ENCODE measurements at regions not wholly inside any gene's neighbourhood (a gene's known extent, or its start where the extent isn't known, plus 50 kb on each side); places are given as distances from the start of the nearest gene placed in this dataset.

GRCh38 chr3:124586126-124587052 lies 143.9 kb upstream of the UMPS start:
- DNase-seq, result no peak

DNA sequence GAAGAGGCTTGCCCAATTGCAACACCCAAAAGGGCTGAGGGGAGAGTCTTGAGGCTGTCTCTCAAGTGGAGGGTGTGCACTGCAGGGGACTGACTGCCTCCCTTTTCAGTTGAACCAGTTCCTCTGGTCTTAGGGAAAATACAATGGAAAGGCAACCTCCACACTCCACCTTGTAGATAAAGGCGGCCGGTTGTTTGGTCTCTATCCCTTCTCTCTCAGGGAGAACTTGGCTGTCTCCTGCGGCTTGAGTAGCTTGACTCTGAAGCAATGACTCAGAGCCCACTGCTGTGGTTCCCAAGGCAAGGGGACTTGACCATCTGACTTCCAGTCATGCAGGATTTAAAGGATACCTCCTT lies 143.2 kb upstream of the UMPS start:
- no peak for DNase-seq

- DNase-seq, result no peak
These were observed 142.2 kb upstream of the UMPS start for GRCh38 chr3:124588036-124588435.

- DNase-seq, result no peak
These were observed 141.5 kb upstream of the UMPS start for GRCh38 chr3:124588794-124589193.

GRCh38 chr3:124591699-124592098 lies 138.6 kb upstream of the UMPS start:
- DNase-seq, result no peak

DNA sequence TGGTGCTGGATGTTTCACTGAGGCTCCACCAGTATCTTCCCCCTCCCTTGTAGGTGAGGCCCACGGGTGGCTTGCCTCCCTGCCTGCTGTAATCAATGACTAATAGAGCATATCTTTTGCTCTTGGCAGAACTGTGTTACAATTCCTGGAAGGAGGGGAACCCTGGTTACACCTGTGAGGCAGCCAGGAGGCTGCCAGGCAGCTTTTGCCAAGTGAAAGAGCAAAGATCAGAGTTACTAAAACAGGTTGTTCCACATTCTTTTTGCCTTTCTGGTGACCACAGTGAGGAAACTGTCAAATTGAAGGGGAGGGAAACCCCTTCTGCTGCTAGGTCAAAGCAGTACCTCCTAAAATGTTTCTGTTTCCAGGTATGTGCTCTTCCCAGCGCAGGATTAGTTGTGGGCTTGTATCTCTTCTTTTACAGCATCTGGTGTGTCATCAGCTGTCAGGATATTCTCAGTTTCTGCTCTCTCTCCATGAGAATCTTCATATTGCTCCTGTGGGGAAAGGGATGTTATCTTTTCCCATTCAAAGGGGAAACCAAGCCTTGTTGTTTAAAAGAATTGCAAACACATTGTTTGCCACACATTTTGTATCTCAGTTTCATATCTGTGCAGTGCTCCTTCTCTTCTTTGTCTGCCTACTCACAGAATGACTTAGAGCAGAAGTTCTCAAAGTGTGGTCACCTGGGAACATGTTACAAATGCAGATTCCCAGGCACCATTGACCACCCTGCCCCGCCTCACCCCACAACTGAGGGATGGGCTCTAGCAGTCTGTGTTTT lies 137.4 kb upstream of the UMPS start:
- no peak for DNase-seq

DNA sequence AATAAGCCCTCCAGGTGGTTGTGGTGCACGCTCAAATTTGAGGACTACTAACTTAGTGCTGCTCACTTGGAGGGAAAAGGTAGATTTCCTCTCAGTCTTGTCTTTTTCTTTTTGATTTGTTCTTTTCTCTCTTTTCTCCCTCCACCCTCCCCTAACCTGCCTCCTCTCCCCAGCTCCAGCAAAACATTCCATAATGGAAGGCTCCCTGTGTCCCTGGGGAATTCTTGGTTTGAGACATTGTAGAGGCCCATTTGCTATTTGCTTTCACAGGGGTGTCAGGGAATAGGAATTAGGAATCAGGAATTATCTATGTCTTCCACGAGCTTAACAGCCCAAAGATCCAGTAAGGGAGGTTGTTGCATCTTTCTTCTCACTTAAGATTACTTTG lies 136.8 kb upstream of the UMPS start:
- no peak for DNase-seq

DNA sequence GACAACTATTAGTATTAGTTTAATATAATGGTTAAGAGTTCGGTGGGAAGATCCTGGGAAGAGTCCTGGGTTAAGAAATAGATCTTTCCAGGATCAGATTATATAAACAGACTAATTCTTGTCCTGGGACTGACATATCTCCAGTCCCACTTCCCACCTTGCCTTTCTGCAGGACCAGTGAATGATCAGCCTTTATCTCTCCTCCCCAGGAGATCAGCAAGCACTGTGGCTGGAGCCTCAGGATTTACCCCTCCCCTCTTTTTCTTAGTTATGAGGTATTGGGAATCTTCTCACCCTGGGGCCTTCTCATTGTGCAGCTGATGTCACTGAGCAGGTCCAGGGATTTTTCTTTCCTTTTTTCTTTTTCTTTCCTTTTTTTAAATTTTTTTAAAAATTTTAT lies 135.7 kb upstream of the UMPS start:
- DNase-seq, result no peak

DNA sequence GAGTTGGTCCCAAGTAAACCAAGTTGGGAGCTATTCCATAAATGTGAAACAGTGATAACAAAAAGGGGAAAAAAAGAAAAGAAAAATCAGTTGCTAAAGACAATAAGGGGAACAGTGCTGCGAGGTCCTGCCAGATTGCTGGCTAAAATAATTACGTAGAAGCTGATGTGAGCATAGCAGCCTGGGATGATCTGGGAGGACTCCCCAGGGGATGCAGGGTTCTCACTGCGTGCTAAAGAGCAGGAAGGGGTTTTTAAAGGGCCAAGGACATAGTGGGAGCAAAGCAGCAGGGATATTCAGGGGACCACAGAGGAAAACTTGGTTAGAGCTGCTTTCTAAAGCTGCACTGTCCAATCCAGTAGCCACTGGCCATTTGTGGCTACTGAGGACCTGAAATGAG lies 133.0 kb upstream of the UMPS start:
- no peak for DNase-seq

DNA sequence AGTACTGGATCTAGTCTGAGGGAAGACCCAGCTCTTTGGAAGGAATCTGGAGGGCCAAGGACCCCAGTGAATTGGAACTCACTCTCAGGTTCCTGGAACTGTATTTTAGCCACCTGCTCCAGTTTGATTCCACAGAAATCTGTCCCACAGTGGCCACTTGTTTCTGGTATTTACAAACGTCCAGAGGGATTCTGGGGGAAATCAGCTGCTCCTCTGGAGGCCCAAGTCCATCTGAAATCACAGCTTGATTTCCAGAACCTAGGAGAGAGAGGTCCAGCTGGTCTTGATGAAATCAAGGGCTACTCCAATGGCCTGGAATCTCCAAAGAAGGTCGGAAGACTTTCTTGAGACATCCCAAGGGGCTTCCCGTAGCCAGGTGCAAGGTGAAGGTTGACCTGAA lies 132.3 kb upstream of the UMPS start:
- no peak for DNase-seq

- DNase-seq, result no peak
These were observed 131.0 kb upstream of the UMPS start for GRCh38 chr3:124599147-124599765.

DNA sequence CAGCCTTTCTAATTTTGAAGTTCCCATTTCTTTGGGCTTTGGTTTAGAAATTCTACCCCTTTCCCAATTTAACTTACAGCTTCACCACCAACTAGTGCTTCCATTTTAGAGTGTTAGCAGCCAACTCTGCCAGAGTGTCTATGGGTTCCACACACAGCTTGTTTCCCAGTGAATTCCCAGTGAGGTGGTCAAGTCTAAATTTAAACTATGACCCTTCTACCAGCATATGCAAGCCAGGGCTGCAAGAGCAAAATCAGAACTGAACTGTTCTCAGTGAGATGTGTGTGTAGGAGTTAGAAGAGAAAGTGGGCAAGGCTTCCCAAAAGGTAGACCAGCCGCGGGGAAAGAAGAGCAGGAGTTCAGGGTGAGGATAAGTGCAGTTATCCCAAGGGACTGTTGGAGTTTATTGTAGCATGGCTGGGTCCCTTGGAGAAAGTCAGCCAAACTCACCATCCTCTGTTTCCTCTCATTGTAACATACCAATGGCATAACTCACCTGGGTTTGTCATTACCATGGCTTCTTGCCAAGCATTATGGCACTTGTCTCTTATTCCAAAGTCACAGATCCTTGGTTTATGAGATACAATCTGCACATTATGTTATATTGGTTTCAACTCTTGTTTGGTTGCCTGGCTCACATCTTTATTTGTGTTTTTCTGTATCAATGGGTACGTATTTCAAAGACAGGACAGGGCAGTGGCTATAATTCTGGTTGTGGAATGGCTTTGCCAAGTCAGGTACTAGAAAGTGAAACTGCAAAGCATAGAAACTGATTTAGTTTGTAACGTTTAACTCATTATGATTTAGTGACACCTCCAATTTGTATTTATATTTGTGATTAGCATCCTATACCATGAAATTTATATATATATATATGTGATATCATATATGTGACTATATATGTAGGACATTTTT lies 130.2 kb upstream of the UMPS start:
- no peak for DNase-seq

DNA sequence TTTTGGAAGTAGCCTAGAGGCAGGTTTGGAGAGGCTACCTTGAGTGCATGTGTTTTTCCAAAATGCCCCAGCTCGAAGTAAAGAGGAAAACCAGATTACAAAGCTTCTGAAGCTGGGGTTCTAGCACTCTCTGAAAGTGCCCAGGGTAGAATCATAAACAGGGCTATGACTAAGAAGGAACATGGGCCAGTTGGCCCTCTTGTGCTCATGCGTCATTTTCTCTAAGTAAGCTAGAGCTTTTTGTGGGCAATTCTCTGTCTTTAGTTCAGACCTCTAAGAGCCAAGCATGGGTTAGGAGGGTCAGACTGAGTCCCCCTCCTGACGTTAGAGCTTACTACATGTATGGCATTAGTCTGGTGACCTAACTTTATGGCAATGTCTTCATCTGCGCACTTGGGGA lies 129.5 kb upstream of the UMPS start:
- DNase-seq, result no peak

GRCh38 chr3:124601190-124601589 lies 129.1 kb upstream of the UMPS start:
- no peak for DNase-seq

- DNase-seq, result no peak
These were observed 127.1 kb upstream of the UMPS start for GRCh38 chr3:124602980-124603627.

DNA sequence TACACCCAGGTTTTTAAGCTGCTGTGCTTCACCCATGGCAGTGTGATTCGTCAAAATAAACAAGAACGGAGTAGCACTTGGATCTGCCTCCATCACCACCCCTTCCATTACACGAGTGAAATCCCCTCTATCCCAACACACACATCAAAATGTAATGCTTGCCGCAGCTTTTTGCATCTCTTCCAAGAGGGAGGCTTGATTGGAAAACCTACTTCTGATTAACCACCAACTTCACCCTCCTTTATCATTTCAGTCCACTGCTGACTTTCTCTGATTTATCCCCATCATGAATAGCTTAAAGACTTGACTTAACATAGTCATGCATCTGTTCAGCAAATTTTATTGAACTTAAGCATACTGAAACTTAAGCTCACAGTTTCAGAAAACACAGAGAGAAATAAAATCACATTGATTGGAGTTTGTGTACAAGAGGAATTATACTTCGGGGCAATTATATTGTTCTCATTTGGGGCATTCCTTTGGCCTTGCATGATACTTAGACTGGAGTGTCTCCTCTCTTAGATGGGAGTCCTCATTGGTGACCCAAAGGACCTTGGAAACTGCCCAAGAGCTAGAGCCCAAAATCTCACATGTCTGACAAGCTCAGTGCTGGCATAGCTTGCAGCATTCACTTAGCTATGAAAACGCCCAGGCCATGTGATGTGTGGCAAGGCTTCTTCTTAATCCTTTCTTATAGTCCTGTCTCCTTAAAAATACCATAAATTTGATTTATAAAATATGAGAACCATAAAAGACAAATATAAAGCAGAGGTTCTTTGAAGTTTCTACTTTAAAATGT lies 124.3 kb upstream of the UMPS start:
- no peak for DNase-seq

DNA sequence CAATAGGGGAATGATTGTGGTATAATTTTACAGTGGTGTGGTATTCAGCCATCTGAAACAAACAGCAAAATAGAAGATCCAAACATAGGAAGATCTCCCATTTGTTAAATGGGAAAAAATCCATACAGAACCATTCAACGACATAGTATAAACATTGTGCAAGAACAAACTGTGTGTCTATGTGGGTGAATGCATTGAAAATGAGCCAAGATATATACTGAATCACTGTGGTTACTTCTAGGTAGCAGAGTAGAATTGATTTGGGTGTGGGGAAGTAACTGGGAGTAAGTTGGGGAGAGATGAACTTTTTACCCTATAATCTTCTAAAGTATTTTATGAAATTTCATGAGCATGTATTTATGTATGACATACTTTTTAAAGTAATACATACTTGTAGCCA lies 123.1 kb upstream of the UMPS start:
- no peak for DNase-seq

DNA sequence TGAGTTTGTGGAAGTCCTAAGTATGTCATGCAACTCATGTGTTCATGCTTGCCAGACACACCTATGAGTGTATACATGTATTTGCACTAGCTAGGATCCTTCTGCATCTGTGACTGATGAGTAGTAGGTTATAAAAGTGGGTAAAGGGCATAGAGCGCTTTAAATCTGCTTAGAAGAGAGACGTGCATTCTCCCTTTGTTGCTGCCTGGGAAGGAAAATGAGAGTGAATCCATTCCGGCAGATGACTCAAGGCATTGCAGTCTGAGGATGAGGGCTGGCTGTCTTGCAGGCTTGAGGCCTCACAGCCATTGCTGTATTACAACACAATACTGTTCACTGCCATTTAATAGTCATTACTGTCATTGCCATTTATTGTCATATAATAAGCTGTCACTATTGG lies 120.8 kb upstream of the UMPS start:
- no peak for DNase-seq

GRCh38 chr3:124610130-124610529 lies 120.1 kb upstream of the UMPS start:
- DNase-seq, result no peak

GRCh38 chr3:124611520-124611919 lies 118.7 kb upstream of the UMPS start:
- DNase-seq, result no peak

DNA sequence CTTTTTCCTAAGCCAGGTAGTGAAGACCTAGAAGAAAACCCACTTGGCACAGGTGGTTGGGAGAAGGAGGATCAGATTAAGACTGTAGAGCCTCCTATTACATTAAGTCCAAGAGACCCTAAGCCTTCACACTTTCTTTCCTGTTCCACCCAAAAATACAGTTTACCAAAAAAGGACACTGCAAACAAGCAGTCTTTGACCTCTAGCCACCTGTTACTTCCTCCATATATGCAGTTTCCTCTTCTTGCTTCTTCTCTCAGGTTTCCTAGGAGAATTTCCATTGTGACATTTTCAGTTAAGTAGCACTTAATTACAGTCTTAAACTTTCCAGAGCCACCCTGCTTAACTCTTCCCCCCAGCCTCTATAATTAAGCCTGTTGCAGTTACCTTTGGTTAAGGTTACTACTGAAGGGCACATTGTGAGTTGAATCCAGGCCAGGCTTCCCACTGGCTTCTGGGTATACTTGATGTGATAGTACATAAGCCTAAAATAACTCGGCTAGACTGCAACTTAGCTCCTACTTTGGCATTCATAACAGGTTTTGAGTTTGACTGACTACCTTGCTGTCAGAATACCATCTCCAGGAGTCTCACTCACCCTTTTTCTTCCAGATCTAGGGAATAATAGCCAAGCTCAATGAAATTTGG lies 114.2 kb upstream of the UMPS start:
- no peak for DNase-seq

All from activated T-cell treated with anti-CD3 and anti-CD28 coated beads for 4 hours (primary cell).